Stomach (tissue), 8 donors: ENCODE measurements at regions not wholly inside any gene's neighbourhood (a gene's known extent, or its start where the extent isn't known, plus 50 kb on each side); places are given as distances from the start of the nearest gene placed in this dataset.

Experiments
- DNase-seq, 2 donors: peaks; one replicate each; pipeline versions ENCODE4 v3.0.0 to v3.0.0-alpha.2; 2013 to 2019
- H3K27ac ChIP-seq, 5 donors: fragments of 200-600 bp in 4 of 5; sonication (generic) in 4 of 5; one replicate each; pipeline ENCODE4 v1.5.1; 2013 to 2019; ENCODE audit warnings: mild to moderate bottlenecking in 1 of 5, moderate library complexity in 1 of 5
- H3K27me3 ChIP-seq, 3 donors: fragments of 200-600 bp; sonication (generic); one replicate each; pipeline ENCODE4 v1.5.1; 2017 to 2019; ENCODE audit warnings: mixed run types in 1 of 3
- H3K36me3 ChIP-seq, 4 donors: fragments of 200-600 bp; sonication (generic); 1 replicate in 3 of 4; 2 replicates in 1 of 4; pipeline ENCODE4 v1.5.1; 2016 to 2019
- H3K4me1 ChIP-seq, 4 donors: fragments of 200-600 bp; sonication (generic); one replicate each; pipeline ENCODE4 v1.5.1; 2016 to 2019
- H3K4me3 ChIP-seq, 4 donors: fragments of 200-600 bp; sonication (generic) in 3 of 4; one replicate each; pipeline ENCODE4 v1.5.1; 2016 to 2019; ENCODE audit warnings: mild to moderate bottlenecking in 1 of 4
- H3K9me3 ChIP-seq, 4 donors: fragments of 200-600 bp; sonication (generic); one replicate each; pipeline ENCODE4 v1.5.1; 2016 to 2019
- EP300 ChIP-seq: sonication (generic); formaldehyde crosslinking; IDR thresholded peaks from one replicate; pipeline ENCODE4 v1.6.1; 2017; ENCODE audit warnings: antibody characterized with exemption
- POLR2A ChIP-seq, 4 donors: fragments of 450-650 bp; IDR thresholded peaks; one replicate each; pipeline ENCODE4 v1.6.1; 2016; ENCODE audit warnings: antibody characterized with exemption in 4 of 4, control low read depth in 2 of 4, mild to moderate bottlenecking in 1 of 4, moderate library complexity in 1 of 4
- POLR2AphosphoS5 ChIP-seq, 3 donors: sonication (generic); formaldehyde crosslinking; IDR thresholded peaks; one replicate each; pipeline ENCODE4 v1.6.1; 2016; ENCODE audit warnings: antibody characterized with exemption in 3 of 3
- WGBS, 5 donors: extraction: QIAGEN DNeasy Blood & Tissue Kit in 3 of 5; methylation state at CpG; one replicate each; pipeline versions ENCODE4 v1.1.5 to v1.1.7; 2013 to 2018; 5-methylcytosine and 5-hydroxymethylcytosine counted together
- intact Hi-C: fragments of 100-400 bp; cut with DNase I; formaldehyde crosslinking; loops from one replicate; pipeline ENCODE4 v1.15.1; 2023; ENCODE audit warnings: low total_unique reads
- TF ChIP-seq, protein P1 (sequence below), 7 experiments: fragments of 450-650 bp in 4 of 7; fragments of 200-600 bp in 3 of 7; sonication (generic) in 3 of 7; IDR thresholded peaks; one replicate each; pipeline ENCODE4 v1.5.1; 2016 to 2019; ENCODE audit warnings: antibody characterized with exemption in 7 of 7, control low read depth in 2 of 7, mild to moderate bottlenecking in 1 of 7
- donor health status: healthy with polysubstance abuse.
- donor health status: Bipolar disorder and iron deficiency.
- donor health status: healthy.

DNA sequence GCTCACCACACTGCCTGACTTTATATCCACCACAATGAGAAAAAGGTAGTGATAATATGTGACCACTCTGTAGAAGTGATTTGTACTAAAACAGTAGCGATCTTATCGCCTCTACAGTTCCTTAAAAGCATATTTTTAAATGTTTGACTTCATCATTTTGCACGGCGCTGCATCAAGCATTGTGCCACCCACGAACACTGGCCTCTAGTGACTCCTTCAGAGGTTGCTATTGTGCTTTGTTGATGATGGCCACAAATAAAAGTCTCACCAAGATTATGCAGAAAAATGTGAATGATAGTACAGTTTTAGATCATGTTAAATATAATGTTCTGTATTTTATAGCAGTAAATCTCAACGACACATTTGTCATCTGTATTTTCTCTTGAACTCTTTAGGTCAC, 186.5 kb upstream of the NCAM2 start:
- intact Hi-C loops: no loop called here
- DNase-seq: no peak
- Histone ChIP-seq H3K9me3 (peaks cover 0 to 7% (median 0%) of the 10 kb centered on the region in 4 donors), H3K4me3 (no peak overlapping the region), H3K27ac (no peak overlapping the region), H3K36me3 (no peaks in the 10 kb centered on the region), H3K4me1 (no peaks in the 10 kb centered on the region), H3K27me3 (no peaks in the 10 kb centered on the region)
- WGBS, 5 donors: 72 to 86% (median 83%) methylated on average over 6 of the region's 6 CpGs
- TF ChIP-seq POLR2A (IDR thresholded peaks at IDR 0.05) (no peak), POLR2AphosphoS5 (IDR thresholded peaks at IDR 0.05) (no peak), EP300 (no peak)
- TF ChIP-seq, protein P1, sequence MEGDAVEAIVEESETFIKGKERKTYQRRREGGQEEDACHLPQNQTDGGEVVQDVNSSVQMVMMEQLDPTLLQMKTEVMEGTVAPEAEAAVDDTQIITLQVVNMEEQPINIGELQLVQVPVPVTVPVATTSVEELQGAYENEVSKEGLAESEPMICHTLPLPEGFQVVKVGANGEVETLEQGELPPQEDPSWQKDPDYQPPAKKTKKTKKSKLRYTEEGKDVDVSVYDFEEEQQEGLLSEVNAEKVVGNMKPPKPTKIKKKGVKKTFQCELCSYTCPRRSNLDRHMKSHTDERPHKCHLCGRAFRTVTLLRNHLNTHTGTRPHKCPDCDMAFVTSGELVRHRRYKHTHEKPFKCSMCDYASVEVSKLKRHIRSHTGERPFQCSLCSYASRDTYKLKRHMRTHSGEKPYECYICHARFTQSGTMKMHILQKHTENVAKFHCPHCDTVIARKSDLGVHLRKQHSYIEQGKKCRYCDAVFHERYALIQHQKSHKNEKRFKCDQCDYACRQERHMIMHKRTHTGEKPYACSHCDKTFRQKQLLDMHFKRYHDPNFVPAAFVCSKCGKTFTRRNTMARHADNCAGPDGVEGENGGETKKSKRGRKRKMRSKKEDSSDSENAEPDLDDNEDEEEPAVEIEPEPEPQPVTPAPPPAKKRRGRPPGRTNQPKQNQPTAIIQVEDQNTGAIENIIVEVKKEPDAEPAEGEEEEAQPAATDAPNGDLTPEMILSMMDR (IDR thresholded peaks at IDR 0.05): no peak

DNA sequence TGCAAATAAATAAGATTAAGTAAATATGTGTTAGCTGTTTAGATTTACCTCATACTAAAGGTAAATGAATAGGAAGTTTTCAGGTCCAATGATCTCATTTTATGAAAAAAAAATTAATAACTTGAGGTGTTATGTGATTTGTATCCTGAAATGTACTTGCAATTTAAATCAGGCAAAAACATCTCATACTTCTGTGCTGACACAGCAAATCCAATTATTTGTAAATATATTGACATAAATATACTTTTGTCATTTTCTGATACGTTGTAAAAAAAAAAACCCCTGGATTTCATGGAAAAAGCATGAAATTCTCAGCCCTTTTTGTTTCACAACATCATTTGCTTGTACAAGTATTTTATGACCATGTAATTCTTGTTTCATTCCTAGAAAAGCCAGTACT, 184.1 kb upstream of the NCAM2 start:
- no peak for DNase-seq
- intact Hi-C loops: no loop called here
- 47 to 68% (median 62%) methylated on average over 1 of the region's 1 CpG for WGBS, 5 donors
- Histone ChIP-seq H3K4me3 (no peak overlapping the region), H3K9me3 (peaks cover 0 to 7% (median 0%) of the 10 kb centered on the region in 4 donors), H3K27me3 (no peaks in the 10 kb centered on the region), H3K4me1 (no peaks in the 10 kb centered on the region), H3K27ac (no peak overlapping the region), H3K36me3 (no peaks in the 10 kb centered on the region)
- no peak for TF ChIP-seq POLR2AphosphoS5 (IDR thresholded peaks at IDR 0.05)

DNA sequence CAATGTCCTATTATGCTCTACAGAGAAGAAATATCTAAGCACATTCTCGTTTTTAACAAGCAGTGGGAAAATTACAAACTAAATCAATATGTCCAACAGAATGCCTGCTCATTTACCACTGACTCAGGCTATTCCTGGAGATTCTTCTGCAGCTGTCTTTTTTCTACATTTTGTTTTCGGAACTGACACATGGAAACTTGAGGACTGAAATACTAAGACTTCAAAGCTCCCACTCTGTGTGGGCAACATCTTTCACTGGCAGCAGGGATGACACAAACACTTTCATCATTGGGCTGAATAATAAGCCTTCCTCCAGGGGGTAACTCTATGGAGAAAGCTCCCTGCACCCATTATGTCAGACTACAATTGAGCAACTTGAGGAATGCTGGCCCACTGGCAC, 175.5 kb upstream of the NCAM2 start:
- no peak for TF ChIP-seq POLR2A (IDR thresholded peaks at IDR 0.05)
- TF ChIP-seq, protein P1 (IDR thresholded peaks at IDR 0.05): no peak
- no peak for TF ChIP-seq EP300
- TF ChIP-seq POLR2AphosphoS5 (IDR thresholded peaks at IDR 0.05): no peak
- no peak for DNase-seq
- no peak overlapping the region for H3K4me3 ChIP-seq
- intact Hi-C loops: no loop called here
- no peaks in the 10 kb centered on the region for H3K4me1 ChIP-seq
- H3K9me3 ChIP-seq: no peaks in the 10 kb centered on the region
- 53 to 62% (median 54%) methylated on average over 2 of the region's 2 CpGs for WGBS, 5 donors
- no peaks in the 10 kb centered on the region for H3K36me3 ChIP-seq
- no peaks in the 10 kb centered on the region for H3K27me3 ChIP-seq
- H3K27ac ChIP-seq: no peak overlapping the region

DNA sequence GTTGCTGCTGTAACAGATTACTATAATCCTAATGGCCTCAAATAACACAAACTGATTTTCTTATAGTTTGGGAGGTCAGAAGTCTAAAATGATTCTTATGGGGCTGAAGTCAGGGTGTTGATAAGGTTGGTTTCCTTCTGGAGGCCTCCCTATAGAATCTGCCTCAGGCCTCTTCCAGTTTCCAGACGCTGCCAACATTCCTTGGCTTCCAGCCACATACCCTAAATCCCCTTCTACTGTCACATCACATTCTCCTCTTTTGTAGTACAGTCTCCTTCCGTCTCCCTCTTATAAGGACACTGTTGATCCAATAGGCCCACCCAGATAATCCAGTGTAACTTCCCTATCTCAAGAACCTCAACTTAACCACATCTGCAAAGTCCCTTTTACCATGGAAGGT, 145.3 kb upstream of the NCAM2 start:
- DNase-seq: peak in 1 of 2 donors; percentile 13
- Histone ChIP-seq H3K9me3 (peaks cover 0 to 4% (median 0%) of the 10 kb centered on the region in 4 donors), H3K36me3 (no peaks in the 10 kb centered on the region), H3K27ac (no peak overlapping the region), H3K4me1 (no peaks in the 10 kb centered on the region), H3K4me3 (no peak overlapping the region), H3K27me3 (no peaks in the 10 kb centered on the region)
- WGBS, 5 donors: 58 to 83% (median 63%) methylated on average over 2 of the region's 2 CpGs
- no peak for TF ChIP-seq EP300
- TF ChIP-seq, protein P1 (IDR thresholded peaks at IDR 0.05): no peak
- TF ChIP-seq POLR2AphosphoS5 (IDR thresholded peaks at IDR 0.05): no peak
- TF ChIP-seq POLR2A (IDR thresholded peaks at IDR 0.05): no peak
- intact Hi-C loops: no loop called here

DNA sequence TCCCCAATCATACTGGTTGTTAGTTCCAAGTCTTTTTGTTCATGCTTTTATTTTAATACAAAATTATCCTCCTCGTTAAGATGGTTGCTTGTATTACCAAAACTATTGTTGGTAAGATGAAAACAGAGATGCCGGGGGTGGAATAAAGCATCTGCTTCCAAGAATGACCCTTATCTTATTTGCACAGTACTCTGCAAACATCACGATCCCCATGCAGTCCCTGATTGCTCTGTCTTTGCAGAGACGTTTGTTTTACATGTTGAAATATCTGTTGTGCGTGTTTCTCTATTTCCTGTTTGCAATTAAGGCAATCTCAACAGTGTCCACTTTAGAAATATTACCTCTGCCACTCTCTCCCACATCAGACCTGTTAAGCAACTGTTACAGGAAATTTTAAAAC, 141.3 kb upstream of the NCAM2 start:
- intact Hi-C loops: no loop called here
- 10 to 24% (median 16%) methylated on average over 5 of the region's 5 CpGs for WGBS, 5 donors
- TF ChIP-seq, protein P1 (IDR thresholded peaks at IDR 0.05): no peak
- TF ChIP-seq POLR2AphosphoS5 (IDR thresholded peaks at IDR 0.05) (no peak), EP300 (no peak), POLR2A (IDR thresholded peaks at IDR 0.05) (no peak)
- Histone ChIP-seq H3K4me1 (no peaks in the 10 kb centered on the region), H3K9me3 (peaks cover 0 to 10% (median 2%) of the 10 kb centered on the region in 4 donors), H3K4me3 (no peak overlapping the region), H3K36me3 (no peaks in the 10 kb centered on the region), H3K27ac (no peak overlapping the region), H3K27me3 (no peaks in the 10 kb centered on the region)
- peak in 1 of 2 donors; percentile 8 for DNase-seq
